ENCODE measurements at regions not wholly inside any gene's neighbourhood (a gene's known extent, or its start where the extent isn't known, plus 50 kb on each side); places are given as distances from the start of the nearest gene placed in this dataset.
A peak's percentile ranks its signal among the peaks of the same experiment; 100 is the strongest.

DNA sequence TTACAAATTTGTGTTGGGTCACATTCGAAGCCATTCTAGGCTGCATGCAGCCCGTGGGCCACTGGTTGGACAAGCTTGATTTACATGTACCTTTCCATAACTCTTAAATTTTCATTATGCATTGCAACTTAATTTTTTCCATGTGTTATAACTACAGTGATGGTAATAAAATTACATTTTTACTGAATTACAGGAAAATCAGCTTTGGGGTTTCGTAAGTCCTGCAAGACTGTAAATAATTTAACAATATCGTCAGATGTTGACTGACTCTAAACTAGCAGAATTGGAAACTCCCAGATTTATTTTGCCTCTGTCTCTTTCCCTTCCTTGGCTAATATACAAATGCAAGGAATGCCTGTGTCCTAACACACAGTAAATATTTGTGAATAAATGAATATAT, 88.0 kb upstream of the RAPGEF2 start:
- TF ChIP-seq, protein P1, sequence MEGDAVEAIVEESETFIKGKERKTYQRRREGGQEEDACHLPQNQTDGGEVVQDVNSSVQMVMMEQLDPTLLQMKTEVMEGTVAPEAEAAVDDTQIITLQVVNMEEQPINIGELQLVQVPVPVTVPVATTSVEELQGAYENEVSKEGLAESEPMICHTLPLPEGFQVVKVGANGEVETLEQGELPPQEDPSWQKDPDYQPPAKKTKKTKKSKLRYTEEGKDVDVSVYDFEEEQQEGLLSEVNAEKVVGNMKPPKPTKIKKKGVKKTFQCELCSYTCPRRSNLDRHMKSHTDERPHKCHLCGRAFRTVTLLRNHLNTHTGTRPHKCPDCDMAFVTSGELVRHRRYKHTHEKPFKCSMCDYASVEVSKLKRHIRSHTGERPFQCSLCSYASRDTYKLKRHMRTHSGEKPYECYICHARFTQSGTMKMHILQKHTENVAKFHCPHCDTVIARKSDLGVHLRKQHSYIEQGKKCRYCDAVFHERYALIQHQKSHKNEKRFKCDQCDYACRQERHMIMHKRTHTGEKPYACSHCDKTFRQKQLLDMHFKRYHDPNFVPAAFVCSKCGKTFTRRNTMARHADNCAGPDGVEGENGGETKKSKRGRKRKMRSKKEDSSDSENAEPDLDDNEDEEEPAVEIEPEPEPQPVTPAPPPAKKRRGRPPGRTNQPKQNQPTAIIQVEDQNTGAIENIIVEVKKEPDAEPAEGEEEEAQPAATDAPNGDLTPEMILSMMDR (conservative IDR thresholded peaks at IDR 0.05 in 1 of 2, IDR thresholded peaks at IDR 0.05 in 1 of 2; ENCODE audit: low read depth in 1 of 2, low read length in 2 of 2), result no peak
- TF ChIP-seq EZH2 (IDR thresholded peaks at IDR 0.05; ENCODE audit: low read length, missing control alignments), result no peak

DNA sequence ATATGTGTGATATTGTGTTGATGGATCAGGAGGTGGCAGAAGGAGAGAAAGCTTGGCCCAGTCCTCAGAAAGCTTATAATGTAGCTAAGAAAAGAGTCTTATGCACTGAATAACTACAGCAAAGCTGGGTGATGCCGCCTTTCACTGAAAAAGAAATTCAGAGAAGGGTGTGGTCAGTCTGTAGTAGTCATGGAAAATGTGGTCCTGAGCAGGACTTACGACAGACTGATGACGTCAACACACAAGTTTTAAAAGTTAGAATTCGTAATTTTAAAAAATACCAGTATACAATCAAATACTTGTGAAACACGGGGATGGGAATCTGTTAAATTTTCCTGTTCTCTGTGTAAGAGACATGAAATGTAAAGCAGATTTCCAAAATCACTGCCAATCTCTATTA, 87.0 kb upstream of the RAPGEF2 start:
- peak in 1 of 2 donors; percentile 57 for DNase-seq (ENCODE audit: low read depth in 2 of 2)
- Histone ChIP-seq H3K27me3 (ENCODE audit: control insufficient read depth, insufficient read depth, low read length) (no peaks in the 10 kb centered on the region), H3K79me2 (ENCODE audit: control insufficient read depth, insufficient read depth, low read length) (no peaks in the 10 kb centered on the region), H3K4me3 (replicated peaks in 1 of 4; ENCODE audit: control extremely low read depth in 1 of 4, insufficient read depth in 1 of 4, low read depth in 3 of 4, low read length in 4 of 4) (no peak overlapping the region), H3K4me1 (ENCODE audit: control insufficient read depth, extremely low read depth, insufficient read depth, low read length) (peaks cover 4% of the 10 kb centered on the region), H3K9ac (ENCODE audit: insufficient read depth, low read length) (no peak overlapping the region), H4K20me1 (ENCODE audit: control insufficient read depth, extremely low read depth, insufficient read depth, low read length) (no peaks in the 10 kb centered on the region), H3K9me3 (ENCODE audit: control insufficient read depth, insufficient read depth, low read depth, low read length) (no peaks in the 10 kb centered on the region), H2AFZ (ENCODE audit: low read length) (no peak overlapping the region), H3K36me3 (ENCODE audit: control insufficient read depth, insufficient read depth, low read length) (no peaks in the 10 kb centered on the region), H3K4me2 (ENCODE audit: extremely low read depth, insufficient read depth, low read length) (no peak overlapping the region), H3K27ac (ENCODE audit: insufficient read depth, low read length) (no peak overlapping the region)
- TF ChIP-seq, protein P1 (conservative IDR thresholded peaks at IDR 0.05 in 1 of 2, IDR thresholded peaks at IDR 0.05 in 1 of 2; ENCODE audit: low read depth in 1 of 2, low read length in 2 of 2), result no peak
- no peak for TF ChIP-seq EZH2 (IDR thresholded peaks at IDR 0.05; ENCODE audit: low read length, missing control alignments)

More for the DNA sequence above, 88.0 kb upstream of the RAPGEF2 start:
- no peaks in the 10 kb centered on the region for H4K20me1 ChIP-seq (ENCODE audit: control insufficient read depth, extremely low read depth, insufficient read depth, low read length)
- no peaks in the 10 kb centered on the region for H3K27me3 ChIP-seq (ENCODE audit: control insufficient read depth, insufficient read depth, low read length)
- no peak overlapping the region for H2AFZ ChIP-seq (ENCODE audit: low read length)
- H3K9me3 ChIP-seq (ENCODE audit: control insufficient read depth, insufficient read depth, low read depth, low read length), result no peaks in the 10 kb centered on the region
- H3K4me3 ChIP-seq (replicated peaks in 1 of 4; ENCODE audit: control extremely low read depth in 1 of 4, insufficient read depth in 1 of 4, low read depth in 3 of 4, low read length in 4 of 4), result no peak overlapping the region
- H3K79me2 ChIP-seq (ENCODE audit: control insufficient read depth, insufficient read depth, low read length), result no peaks in the 10 kb centered on the region
- no peaks in the 10 kb centered on the region for H3K36me3 ChIP-seq (ENCODE audit: control insufficient read depth, insufficient read depth, low read length)
- H3K4me2 ChIP-seq (ENCODE audit: extremely low read depth, insufficient read depth, low read length), result no peak overlapping the region
- H3K4me1 ChIP-seq (ENCODE audit: control insufficient read depth, extremely low read depth, insufficient read depth, low read length), result peaks cover 8% of the 10 kb centered on the region
- no peak overlapping the region for H3K27ac ChIP-seq (ENCODE audit: insufficient read depth, low read length)
- no peak for DNase-seq (ENCODE audit: low read depth in 2 of 2)
- no peak overlapping the region for H3K9ac ChIP-seq (ENCODE audit: insufficient read depth, low read length)

DNA sequence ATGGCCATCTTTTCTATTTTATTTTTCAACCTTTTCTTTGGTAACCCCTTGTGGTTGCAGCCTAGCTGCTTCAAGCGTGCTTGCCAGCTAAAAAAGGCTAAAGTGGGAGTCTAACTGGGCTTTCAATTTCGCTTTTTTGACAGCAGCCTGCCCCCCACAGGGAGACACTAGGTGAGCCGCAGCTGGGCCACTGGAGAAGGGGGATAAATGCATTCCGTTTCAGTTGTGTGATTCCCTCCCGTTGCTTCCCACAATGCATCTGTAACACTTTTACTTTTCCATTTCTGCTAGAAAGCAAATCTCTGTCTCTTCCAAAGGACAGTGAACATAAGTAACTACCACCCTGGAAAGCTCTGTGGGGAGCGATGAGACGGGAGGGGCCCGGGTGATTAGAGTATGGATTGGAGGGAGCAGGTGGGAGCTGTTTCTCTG, 86.3 kb upstream of the RAPGEF2 start:
- no peaks in the 10 kb centered on the region for H3K36me3 ChIP-seq (ENCODE audit: control insufficient read depth, insufficient read depth, low read length)
- H3K4me3 ChIP-seq (replicated peaks in 1 of 4; ENCODE audit: control extremely low read depth in 1 of 4, insufficient read depth in 1 of 4, low read depth in 3 of 4, low read length in 4 of 4), result no peak overlapping the region
- no peaks in the 10 kb centered on the region for H3K79me2 ChIP-seq (ENCODE audit: control insufficient read depth, insufficient read depth, low read length)
- no peak overlapping the region for H3K27ac ChIP-seq (ENCODE audit: insufficient read depth, low read length)
- H3K4me1 ChIP-seq (ENCODE audit: control insufficient read depth, extremely low read depth, insufficient read depth, low read length), result peaks cover 4% of the 10 kb centered on the region
- H3K9me3 ChIP-seq (ENCODE audit: control insufficient read depth, insufficient read depth, low read depth, low read length), result no peaks in the 10 kb centered on the region
- no peaks in the 10 kb centered on the region for H4K20me1 ChIP-seq (ENCODE audit: control insufficient read depth, extremely low read depth, insufficient read depth, low read length)
- H3K9ac ChIP-seq (ENCODE audit: insufficient read depth, low read length), result no peak overlapping the region
- no peak overlapping the region for H3K4me2 ChIP-seq (ENCODE audit: extremely low read depth, insufficient read depth, low read length)
- peak; percentile 34 to 39 for DNase-seq (ENCODE audit: low read depth in 2 of 2)
- TF ChIP-seq, protein P1 (conservative IDR thresholded peaks at IDR 0.05 in 1 of 2, IDR thresholded peaks at IDR 0.05 in 1 of 2; ENCODE audit: low read depth in 1 of 2, low read length in 2 of 2), result peak in 1 of 2 donors; percentile 24
- no peak for TF ChIP-seq EZH2 (IDR thresholded peaks at IDR 0.05; ENCODE audit: low read length, missing control alignments)
- H3K27me3 ChIP-seq (ENCODE audit: control insufficient read depth, insufficient read depth, low read length), result no peaks in the 10 kb centered on the region
- peak overlapping the region; percentile 13 for H2AFZ ChIP-seq (ENCODE audit: low read length)
